GM18909 (cell line): ENCODE measurements at regions not wholly inside any gene's neighbourhood (a gene's known extent, or its start where the extent isn't known, plus 50 kb on each side); places are given as distances from the start of the nearest gene placed in this dataset.

Experiments used
- ATAC-seq: cut with Tn5 transposase; IDR thresholded peaks from one replicate; pipeline ENCODE4 v1.9.1; 2021; ENCODE audit warnings: mild to moderate bottlenecking; ENCODE audit not compliant: unreplicated experiment, poor library complexity

DNA sequence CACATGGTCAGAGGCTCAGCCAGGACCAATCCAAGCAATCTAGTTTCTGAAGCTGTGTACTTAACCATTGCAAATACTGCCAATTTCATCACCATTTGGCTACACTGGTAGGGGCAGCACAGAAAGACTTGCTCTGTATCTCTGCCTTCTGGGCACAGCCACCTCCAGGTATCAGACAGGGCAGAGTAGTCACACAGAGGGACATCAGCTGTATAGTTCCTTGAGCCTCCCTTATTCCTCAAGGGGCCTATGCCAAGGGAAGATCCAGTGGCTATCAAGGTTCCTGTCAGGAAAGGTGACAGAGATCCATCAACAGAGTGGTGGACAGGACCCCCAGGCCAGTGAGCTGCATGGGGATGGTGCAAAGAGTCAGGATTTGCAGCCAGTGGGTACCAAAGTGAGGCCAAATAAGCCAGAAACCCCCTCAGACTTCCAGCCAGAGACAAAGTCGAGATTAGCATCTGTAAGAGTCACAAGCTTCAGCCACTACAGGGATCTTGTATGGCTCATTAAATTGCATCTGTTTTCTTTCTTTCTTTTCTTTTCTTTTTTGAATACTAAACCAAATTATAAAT is 381.6 kb upstream of the CPEB2 start:
- ATAC-seq: no peak

DNA sequence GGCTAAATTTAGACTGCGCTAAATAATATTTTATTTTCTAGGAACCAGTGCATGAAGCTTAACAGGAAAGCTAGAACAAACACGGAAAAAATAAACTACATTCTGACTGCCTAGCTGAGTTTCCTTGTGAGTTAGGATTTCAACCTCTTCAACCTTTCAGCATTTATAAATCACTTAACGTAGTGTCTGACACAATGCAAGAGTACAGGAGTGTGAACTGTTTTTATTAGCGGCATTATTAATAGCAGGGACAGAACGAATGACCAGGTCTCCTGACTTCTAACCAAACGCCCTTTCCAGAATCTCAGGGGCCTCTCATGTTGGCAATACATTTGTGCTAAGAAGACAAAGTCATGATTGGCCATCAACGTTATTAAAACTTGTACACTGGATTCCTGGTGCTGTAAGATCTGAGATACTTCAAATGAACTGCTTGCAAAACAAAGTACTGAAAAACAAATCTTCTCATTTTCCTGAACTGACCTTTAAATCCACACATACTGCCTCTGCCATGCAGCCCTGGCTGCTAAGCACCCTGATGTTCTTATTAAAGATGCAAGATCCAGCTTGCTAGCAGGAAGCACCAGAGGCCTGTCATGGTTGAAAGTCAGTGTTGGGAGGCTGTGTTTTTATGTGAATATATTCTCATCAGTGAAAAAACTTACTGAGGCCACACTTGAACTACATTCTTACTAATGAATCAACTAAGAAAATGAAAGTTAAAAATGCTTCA is 380.4 kb upstream of the CPEB2 start:
- no peak for ATAC-seq

DNA sequence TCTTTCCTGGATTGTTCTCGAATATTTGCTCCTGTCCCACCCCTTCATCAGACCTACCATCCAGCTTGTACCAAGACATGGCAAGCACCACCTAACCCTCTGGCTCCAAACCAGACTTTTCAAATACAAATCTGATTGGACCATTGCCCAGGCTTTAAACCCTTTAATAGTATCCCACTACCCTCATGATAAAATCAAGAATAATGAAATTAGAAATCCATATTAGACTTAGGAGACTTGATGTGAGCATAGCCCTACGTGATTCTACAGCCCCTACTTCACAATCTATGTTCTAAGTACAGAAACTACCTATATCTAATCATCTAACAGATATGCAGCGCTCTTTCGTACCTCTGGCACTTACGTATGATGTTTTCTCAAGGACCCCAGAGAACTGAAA is 375.2 kb upstream of the CPEB2 start:
- no peak for ATAC-seq

DNA sequence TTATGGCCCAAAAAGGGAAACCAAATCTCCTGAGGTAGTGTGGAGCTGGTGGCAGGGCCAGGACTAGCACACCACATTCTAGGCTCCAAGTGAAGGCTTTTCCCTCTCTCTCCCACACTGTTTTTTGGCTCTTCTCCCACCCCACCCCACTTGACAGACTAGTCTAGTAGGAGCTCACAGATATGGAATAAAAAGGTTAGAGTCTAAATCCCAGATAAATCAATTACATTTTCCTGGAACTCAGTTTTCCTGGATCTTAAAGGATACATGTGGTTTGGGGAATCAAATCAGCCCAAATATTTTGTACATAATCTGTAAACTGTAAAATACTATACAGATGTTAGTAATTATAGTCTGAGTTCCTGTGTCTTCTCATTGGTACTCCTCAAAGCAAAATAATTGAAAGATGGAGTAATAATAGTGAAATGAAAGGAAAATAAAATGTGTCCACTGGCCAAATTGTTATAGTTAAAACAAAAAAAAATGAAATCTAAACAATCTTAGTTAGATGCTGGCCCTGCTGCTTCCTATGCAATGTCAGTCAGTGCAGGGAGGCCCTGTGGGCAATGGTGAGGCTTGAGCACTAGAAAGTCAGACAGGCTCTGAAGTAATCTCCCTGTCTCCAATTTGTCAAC is 370.4 kb upstream of the CPEB2 start:
- no peak for ATAC-seq

DNA sequence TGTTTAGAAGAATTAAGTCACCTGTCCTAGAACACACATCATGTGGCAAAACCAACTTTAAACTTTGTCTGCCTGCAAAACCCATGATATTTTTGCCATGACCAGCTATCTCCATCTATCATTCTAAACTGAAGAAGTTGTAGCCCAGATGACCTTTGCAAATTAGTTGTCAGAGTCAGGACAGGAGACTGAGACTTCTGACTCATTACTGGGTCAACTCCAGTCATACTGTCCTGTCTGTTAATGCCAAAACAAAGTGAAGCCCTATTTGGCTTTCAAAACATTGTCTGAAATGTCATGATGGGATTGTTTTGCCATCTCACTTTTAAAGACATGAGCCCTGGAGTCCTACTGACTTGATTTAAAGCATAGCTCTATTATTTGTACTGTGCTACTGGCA is 365.7 kb upstream of the CPEB2 start:
- ATAC-seq: no peak

DNA sequence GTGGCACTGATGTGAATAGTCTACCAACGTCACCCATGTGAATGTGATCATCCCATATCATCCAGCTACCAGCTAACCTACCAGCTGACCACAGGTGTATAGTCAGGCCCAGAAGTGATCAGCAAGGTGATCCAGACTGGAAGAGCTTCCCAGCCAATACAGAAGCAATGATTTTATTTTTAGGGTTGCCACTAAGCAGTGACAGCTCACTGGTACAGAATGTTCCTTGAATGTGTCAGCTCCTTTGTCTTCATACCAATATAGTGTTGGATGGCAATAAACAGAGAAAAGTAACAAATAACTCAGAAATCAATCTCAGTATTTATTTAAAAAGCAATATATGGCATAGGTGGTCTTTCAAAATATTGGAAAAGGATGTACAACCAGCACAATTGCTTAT is 361.8 kb upstream of the CPEB2 start:
- ATAC-seq: no peak

DNA sequence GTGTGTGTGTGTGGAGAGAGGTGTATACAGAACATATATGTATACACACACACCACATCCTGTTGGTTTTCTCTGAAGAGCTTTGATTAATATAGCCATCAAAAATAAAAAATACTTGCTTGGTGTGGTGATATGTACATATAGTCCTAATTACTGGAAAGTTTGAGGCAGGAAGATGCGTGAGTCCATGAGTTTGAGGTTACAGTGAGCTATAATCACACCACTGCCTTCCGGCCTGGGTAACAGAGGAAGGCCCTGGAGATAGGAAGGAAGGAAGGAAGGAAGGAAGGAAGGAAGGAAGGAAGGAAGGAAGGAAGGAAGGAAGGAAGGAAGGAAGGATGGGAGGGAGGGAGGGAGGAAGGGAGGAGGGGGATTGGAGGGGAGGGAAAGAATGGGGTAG is 360.4 kb upstream of the CPEB2 start:
- ATAC-seq: no peak

DNA sequence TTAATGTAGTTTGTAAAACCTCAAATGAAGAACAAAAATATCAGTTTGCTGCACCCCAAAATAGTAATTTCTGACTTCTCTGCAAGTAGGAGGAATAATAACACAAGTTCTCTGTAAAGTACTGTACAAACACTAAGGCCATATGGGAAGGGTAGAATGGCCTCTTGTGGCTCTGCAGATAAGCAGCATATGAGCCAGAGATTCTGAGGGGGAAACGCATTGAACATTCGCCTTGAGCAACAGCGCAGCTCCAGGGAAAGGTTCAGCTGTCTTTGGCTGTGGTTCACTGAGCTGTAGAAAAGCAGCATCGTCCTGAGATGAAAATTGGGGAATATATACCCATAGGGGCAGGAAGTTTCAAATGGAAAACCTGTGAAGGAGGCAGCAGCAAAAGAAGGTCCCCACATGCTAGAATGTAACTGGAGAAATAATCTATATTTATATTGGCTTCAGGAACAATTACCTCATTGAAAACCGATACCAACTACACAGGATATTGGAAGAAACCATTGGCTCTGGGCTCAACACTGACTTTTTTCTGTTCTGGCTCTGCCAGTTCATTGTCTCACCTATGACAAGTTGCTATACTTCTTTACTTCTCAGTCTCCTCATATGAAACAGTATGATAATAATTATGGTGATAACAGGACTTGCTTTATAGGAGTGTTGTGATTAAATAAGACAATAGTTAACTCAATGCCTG is 357.6 kb upstream of the CPEB2 start:
- no peak for ATAC-seq

DNA sequence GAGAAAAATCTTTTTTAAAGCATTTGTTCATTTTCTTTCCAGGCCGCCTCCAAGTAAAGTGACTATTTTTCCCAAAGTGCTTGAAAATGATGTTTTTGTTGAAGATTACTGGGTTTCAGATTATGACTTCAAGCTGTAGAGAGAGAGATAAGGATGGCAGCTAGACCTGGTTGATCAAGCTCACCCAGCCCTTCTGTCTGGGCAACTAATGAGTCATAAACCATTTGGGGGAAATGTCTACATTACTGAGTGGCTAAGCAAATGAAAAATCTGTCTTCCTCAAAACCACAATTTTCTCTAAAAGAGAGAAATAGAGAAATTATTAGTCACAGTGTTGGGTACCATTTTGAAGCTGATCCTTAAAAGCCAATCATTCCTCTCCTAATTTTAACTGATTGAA is 355.4 kb upstream of the CPEB2 start:
- ATAC-seq: no peak

DNA sequence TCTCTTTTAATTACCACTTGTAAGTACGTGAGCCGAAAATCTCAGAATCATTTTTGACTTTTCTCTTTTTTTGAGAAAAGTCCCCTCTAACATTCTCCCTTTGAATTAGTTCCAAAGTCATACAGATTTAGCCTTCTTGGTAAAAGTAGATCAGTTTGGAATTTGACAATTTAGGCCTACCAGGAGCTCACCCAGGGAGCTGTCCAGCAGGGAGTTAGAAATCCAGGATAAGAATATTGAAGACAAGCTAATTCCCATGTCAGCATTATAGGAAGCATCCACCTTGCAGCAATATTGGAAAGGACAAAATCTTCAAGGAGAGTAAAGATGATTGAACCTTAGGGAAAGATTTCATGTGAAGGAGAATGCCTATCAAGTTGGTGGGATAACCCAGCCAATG is 352.2 kb upstream of the CPEB2 start:
- ATAC-seq: no peak

DNA sequence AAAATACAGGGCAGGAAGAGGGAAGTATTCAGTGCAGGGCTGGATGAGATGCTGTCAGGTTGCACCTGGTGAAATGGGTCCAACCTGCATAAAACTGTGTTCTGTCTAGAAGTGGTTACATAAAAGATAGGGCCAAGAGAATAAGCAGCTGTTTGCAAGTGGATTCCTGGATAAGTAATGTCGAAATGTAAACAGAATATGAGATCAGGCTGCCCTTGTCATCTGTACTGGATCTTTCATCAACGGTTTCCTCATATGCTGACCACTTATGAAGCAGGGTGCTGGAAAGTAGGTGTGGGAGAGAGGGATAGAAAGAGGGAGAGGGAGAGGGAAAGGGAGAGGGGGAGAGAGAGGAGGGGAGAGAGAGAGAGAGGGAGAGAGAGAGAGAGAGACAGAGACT is 349.8 kb upstream of the CPEB2 start:
- no peak for ATAC-seq

DNA sequence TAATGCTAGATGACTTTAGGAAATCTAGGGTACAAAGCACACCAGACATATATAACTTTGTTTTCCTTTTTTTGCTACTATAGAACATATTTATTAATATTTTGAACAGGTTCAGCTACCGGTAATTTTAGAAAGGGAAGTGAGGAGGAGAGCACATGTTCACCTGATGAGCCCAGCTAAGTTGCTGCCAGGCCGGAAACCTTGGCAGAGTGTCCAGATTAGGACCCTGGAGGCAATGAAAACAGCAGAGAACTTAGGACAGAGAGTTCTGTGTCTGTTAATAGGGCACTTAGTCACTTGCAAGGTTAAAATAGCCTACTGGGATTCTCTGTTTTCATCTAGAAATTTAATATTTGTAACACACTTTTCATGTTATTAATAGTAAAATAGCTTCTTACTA is 348.9 kb upstream of the CPEB2 start:
- no peak for ATAC-seq

DNA sequence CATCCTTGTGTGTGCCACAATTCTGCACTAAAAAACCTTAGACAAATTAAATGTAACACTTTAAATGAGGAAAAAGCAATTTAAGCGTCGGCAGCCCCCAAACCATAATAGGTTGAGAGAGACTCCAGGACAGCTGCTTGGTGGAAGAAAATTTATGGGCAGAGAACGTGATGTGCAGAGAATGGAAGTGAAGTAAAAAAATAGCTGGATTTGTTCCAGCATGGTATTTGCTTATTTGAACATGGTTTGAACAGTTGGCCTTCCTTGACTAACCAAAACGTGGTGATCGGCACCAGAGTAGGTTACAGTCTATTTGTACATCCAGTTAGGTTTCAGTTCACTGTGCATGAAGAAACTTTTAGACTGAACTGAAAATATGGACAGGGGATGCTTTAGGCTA is 343.0 kb upstream of the CPEB2 start:
- ATAC-seq: no peak

DNA sequence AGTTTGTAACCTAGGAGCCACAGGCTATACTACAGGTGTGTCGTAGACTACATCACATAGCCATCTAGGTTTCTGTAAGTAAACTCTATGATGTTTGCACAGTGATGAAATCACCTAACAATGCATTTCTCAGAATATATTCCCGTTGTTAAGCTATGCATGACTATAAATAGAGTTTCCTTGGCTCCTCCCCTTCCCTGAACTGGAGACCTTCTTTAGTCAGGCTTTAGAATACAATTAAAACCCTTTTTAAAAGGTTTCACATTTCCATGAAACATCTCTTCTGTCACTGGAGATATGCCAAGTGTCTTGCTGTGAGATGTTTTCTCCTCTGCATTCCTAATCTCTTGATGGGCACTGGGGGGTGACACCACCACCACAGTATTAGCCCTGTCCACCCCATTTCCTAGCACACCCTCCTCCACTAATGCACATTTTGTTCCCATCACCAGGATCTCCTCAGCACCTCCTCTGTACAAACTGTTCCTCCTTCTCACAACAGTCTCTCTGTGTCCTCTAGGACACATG is 334.6 kb upstream of the CPEB2 start:
- ATAC-seq: no peak

DNA sequence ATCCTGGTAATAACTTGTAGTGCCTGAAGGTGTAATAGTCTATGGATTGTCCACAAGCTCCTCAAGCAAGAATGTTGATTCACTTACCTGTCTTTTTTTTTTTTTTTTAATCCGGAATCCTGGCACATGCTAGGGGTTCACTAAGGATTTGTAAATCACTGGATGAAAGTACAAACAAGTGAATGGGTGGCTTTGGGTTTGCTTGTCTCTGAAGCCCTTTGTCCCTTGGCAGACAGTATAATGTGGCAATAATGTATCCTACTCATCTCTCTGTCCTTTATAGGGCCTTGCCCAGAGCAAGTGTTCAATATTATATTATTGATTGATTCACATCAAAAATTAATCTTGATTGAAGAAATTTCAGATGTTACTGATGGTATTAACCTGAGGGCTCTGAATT is 334.0 kb upstream of the CPEB2 start:
- no peak for ATAC-seq

DNA sequence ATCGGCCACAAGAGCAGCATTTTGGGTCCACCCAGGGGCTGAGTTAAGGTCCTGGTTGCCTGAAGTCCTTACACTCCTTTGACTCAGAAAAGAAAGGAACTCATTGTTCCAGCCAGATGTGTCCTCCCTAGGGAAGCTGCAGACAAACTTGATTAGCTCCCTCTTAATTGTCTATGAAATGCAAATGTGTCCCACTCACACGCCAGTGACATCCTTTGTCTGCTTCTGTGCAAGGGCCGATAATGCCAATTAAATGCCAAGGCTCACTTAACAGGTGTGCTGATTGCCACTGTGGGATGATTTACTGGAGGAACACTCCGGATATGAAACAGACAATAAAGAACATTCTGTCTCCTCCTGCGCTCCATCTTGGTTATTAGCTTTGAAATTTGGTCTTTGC is 332.9 kb upstream of the CPEB2 start:
- no peak for ATAC-seq

DNA sequence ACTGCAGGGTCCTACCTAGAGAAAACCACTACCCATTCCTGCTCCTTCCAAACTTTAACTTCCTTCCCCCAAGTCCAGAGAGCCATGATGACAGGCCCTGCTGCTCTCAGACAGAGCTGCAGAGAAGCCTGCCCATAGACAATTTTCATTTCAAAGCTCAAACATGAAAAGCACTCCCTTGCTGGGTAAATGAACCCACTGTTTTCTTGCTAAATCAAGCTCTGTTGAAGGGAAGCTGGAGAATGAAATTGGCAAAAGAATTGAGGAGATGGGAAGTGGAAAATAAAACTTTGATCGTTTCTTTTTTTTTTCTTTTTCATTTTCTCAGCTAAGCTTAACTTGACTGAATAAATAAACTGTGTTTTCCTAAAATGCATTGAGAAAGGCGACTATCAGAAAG is 331.1 kb upstream of the CPEB2 start:
- no peak for ATAC-seq

DNA sequence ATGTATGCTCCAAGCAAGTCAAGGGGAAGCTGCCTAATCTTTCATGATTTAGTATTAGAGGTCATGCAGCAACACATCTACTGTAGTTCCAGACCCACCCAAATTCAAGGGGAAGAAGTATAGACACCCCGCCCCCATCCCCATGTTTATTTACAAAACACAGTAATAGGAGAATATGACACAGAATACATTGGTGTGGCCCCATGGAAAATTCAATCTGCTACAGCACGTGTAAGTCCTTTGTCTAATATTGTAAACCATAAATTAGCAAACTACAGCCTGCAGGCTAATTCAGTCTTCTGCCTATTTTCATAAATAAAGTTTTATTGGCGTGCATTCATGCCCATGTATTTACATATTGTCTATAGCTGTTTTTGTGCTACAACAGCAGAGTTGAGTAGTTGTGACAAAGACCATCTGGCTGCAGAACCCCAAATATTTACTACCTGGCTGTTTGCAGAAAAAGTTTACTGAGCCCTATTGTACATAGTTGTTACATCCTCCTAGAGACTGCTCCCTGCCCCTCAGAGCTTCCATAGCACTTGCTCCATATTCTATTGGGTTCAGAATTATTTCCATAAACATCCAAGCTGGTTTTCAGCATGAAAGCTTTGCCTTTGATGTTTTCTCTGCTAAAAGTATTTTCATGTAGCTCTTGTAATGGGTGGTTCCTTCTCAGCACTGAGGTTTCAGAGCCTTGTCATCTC is 326.8 kb upstream of the CPEB2 start:
- ATAC-seq: no peak

DNA sequence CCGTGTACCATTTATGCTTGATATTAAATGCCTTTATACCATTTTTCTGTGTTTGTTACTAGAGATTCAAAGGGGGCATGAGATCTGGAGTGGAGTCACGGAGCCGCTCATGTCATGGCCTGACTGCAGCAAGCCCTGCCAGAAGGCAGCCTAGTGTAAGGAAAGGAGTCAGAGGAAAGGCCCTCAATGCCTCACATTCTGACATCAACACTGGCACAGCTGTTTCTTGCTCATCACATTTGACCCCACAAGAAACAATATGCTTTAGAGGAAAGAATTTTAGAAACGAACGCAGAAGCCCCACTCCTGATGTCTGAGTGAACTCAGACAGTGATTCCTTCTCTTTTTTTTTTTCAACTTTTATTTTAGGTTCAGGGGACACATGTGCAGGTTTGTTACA is 322.4 kb upstream of the CPEB2 start:
- ATAC-seq: no peak

DNA sequence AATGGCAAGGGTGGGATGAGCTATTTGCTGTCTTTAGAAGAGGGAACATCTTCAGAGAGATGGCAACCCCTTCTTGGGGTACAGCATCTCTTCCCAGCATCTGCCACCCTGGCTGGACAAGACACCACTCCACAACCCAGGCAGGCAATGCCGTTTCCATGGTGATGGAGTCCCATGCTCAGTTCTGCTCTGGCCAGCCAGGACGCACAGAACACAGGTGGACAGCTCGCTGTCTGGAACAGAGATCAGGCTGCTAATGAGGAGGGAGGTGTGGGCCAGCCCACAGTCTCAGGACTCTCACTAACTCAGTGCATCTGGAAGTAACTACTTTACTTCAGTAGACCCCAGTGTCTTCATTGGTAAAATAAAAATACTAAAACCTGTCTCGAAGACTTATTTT is 321.0 kb upstream of the CPEB2 start:
- ATAC-seq: no peak

DNA sequence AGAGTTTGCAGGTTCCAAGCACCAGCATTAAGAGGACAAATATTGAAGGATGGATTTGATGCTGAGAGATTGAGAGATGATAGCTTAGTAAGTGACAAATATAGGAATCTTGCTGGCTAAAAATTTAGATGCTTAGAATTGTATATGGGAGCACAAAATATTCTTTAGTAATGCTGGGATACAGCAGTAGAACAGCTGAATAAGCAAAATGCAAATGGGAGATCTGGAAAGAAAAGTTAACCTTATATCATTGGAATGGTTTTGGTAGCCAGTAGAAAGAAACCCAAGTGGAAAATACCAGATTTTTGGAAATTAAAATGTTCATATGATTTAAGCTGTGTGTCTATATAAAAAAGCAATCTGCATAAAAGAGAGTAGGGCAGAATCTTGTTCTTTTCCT is 308.6 kb upstream of the CPEB2 start:
- no peak for ATAC-seq
